HG02852 (cell line): ENCODE measurements at regions not wholly inside any gene's neighbourhood (a gene's known extent, or its start where the extent isn't known, plus 50 kb on each side); places are given as distances from the start of the nearest gene placed in this dataset.

Experiments
- ATAC-seq: cut with Tn5 transposase; IDR thresholded peaks from one replicate; pipeline ENCODE4 v1.9.1; 2021; ENCODE audit warnings: mild to moderate bottlenecking, moderate library complexity; ENCODE audit not compliant: unreplicated experiment

DNA sequence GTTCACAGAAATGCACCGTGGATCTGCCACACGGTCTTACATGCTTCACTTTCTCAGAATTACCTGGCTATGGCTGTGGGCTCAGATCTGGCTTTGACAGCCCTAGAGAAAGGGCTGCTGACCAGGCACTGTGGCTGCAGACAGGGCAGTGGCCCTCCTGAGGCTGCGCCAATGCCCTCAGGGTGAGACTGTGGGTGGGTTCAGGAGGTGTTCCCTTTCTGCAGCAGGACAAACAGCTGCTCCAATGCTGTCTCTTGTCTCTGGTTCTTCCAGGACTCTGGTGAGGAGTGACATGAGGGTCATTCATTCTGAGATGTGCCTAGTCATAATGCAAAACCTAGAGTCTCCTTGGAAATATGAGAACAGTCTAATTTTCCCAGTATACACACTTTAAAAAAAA, 90.5 kb upstream of the SMIM21 start:
- ATAC-seq: no peak

DNA sequence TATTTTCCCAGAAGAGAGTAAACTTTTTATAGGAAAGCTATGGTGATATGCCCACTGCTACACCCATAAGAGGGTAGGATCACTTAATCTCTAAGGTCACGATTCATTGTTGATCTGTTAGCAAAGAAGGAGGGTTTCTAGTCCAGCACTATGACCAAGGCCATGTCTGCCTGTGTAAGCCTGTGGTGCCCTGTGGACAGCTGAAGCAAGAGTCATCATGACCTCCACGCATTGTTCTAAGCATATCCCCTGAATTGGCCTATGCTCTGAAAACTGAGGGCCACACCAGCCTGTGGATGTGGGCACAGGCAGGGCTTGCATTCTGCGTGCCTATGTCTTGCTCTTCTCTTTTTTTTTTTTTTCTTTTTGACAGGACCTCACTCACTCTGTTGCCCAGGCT, 89.8 kb upstream of the SMIM21 start:
- ATAC-seq: no peak

DNA sequence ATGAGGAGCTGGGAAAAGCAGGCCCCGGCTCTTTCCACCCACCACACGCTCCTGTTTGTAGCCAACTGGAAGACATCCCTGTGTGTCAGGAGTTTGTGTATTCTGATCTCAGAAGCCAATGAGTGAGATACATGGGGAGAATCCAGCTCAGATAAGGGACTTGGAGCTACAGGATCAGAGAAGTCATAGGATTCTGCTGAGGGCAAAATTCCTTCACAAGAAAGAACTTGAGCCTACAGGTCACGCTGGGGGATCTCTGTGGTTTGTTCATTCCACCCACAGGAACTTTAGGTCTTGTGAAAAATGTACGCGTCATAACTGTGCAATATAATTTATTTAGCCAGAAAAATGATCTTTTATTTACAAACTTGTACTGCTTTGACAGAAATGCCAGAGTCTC, 80.1 kb upstream of the SMIM21 start:
- no peak for ATAC-seq

DNA sequence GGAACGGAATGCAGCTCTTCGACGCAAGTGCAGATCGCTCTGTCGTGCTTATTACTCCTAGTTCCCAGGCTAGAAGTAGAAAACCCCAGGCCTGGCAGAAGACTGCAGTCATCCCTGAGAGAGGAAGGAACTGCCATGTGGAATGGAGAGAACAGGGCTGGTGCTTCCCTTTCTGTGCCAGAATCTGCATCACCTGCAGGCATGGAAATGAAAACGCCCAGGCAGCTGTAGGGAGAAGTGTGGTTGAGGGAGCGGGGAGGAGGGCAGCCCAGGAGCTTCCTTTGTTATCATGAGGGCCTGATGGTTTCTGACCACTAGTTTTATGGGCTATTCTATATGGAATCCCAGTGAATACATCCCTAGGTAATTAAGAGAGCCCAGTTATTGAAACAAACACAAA, 79.4 kb upstream of the SMIM21 start:
- ATAC-seq: no peak

DNA sequence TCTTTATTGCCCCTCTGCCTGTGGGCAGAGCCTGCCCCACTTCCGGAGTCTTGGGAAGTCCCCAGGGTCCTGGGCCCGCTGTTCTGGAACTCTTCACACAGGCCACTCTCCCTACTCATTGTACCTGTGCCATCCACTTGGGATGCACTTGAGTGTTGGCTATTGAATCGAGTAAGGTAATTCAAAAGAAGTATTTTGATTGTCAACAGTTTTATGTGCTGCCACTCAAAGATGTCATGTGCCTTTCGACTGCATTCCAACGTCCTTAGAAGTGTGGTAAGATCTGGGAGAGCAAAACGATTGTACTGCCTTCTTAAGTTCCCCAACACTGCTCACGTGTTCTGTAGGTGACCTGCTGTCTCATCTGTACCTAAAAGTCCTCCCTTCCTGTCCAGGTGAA, 77.0 kb upstream of the SMIM21 start:
- no peak for ATAC-seq

DNA sequence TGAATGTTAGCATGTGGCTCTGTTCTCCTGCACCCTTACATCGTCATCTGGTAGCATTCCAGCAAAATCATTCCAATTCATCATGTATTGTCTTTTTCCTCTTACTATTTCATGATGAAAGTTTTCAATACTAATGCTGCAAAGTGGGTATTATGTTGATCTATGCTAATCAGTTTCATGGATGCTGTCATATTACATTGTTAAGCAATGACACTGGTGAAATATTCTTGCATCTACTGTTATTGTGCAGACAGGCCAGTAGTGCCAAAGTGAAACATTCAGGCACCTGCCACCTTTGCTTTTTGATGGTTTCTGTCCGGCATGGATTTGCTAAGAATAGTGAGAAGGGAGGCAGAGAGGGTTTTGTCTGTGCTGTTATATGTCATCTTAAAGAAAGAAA, 76.1 kb upstream of the SMIM21 start:
- no peak for ATAC-seq

DNA sequence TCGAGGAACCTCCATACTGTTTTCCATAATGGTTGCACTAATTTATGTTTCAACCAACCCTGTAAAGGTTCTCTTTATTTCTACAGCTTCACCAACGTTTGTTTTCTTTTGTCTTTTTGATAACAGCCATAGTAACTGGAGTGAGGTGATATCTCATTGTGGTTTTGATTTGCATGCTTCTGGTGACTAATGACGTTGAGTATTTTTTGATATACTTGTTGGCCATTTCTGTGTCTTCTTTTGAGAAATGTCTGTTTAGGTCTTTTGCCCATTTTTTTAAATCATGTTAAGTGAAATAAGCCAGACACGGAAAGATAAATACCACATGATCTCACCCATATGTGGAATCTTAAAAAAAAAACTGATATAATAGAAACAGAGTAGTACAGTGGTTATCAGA, 74.8 kb upstream of the SMIM21 start:
- no peak for ATAC-seq

DNA sequence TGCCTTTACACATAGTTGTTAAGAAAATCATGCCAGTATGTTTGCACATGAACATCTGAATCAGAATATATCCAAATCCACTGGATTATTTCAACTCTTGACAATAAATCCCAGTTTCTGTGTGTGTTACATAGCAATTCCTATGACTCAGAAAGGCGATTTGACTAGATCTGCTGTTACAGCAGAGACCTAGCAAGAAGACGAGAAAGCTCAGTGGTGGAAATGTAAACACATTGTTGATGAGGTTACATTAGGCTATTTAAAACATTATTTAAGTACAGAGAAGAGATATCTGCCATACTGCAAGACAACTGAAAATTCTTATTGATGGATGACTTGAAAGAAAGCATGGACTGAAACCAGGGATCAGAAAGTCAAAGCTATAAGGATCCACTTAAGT, 73.0 kb upstream of the SMIM21 start:
- no peak for ATAC-seq

DNA sequence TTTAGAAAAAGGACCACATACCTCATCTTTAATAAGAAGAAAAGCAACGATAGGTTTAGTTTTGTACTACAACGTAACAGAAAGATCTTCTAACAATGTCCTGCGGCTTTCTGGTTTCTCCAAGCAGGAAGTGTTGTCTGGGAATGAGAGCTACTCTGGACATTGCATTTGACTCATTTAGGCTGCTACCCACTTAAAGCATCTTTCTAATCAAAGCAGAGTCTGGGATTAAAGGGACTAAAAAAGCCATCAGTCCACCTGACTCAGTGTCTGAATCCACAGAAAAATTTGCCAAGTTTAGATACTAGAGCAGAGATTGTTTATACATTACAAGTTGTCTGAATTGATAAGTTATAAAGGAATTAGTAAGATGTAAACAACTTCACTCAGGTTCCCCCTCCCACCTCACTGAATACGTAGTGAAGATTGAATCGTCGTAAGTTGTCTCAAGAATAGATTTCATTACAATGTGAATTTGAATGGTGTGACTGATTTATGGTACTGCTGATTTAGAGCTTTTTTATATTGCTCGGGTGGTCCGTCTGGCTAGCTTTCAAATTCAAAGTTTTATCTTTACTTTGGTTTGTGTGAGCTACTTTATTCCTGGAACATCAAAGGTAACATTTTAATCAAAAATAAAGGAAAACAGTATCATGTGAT, 70.2 kb upstream of the SMIM21 start:
- no peak for ATAC-seq

DNA sequence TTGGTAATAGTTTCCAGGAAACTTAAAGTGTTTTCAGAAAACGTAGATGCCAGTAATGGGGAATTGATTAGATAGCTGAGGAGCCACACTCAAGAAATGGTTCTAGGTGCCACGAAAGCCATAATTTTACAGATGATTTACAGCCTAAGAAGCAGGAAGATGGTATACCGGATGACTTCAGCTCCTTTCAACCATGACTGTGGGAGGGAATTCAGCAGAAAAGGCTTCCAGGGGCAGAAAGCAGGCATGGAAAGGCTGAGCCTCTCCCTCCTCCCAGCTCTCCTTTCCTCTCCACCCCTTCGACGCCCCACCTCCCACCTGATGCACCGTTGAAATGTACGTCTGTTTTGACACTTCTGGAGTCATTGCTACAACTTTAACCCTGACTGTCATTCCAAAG, 68.6 kb upstream of the SMIM21 start:
- ATAC-seq: no peak

DNA sequence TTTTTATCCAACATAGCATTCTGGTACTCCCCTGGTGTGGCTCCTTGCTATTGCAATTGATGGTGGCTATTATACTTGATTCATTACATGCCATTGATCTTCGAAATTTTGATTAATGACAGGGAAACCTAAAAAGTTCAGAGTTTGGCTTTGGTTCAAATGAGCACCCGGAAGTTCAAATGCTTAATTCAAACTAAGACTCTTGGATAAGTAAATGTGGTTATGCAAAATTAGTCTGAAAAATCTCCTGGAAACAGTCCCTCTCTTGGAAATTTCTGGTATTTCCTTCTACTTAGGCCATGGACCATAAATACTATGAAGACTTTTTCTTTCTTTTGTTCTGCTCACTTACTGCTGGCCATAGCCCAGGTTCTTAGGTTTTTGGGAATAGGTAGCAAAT, 65.3 kb upstream of the SMIM21 start:
- no peak for ATAC-seq

DNA sequence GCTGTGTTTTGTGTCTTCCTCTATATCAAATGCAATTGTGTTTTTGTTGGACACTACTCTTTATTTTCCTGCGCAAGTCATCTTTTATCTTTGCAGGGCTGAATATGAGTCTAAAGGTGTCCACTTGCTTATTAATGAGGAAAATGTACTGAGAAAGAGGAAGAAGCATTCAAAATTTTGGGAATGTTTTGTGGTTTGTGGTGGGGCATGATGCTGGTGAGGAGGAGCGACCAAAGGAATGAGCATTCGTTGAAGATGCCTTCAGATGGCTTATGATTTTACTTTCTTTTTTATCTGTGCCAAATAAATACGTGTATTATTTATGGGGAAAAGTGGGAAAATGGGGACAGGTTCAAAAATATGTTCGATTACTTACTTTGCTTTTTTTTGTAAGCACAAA, 63.9 kb upstream of the SMIM21 start:
- no peak for ATAC-seq

DNA sequence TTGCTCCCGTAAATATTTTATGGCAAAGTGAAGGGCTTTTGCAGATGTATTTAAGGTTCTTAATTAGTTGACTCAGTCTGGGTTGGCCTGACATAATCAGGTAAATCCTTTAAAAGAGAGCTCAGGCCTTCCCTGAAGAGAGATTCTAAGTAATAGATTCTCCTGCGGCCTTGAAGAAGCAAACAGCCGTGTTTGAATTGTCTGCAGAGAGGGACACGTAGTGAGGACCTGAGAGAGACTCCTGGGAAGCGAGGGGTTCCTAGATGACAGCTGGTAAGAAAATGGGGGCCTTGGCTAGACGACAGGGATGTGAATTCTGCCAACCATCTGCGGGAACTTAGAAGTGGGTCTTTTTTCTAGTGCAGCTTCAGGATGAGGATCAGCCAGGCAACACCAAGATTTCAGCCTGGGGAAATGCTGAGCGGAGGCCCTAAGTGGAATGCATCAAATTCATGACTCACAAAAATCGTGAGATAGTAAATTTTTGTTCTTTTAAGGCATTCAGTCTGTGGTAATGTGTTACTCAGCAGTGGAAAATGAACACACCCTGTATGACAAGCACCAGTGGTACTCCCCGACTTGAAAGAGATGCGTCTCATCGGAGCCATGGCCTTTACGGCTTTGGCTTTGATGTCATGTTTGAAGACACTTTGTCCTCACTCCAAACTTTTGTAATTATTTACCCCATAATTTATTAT, 62.1 kb upstream of the SMIM21 start:
- no peak for ATAC-seq

DNA sequence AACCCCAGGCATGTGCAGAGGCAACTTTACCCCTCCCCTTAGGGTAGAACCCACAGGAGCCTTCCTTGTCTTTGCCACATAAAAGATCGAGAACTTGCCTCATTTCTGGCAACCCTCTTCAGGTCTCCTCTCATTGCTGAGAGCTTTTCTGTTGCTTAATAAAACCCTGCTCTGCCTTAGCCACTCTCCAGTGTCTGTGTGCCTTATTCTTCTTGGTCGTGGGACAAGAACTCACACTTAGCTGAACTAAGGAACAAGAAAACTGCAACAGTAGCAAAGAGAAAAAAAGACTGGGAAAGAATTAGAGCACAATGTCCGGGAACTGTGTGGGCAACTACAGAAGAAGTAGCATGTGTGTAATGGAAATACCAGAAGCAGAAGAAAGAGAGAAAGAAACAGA, 56.2 kb upstream of the SMIM21 start:
- ATAC-seq: no peak

DNA sequence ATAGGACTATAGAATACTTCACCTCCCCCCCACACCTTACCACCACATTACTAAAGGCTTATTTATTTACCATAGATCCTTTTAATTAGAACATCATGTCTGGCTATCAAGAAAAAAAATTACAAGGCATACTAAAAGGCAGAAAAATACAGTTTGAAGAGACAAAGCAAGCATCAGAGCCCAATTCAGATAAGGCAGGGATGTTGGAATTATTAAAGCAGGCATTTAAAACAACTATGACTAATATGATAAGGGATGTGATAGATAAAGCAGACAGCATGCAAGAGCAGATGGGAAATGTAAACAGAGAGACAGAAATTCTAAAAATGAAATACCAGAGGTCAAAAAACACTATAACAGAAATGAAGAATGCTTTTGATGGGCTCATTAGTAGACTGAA, 55.4 kb upstream of the SMIM21 start:
- no peak for ATAC-seq

DNA sequence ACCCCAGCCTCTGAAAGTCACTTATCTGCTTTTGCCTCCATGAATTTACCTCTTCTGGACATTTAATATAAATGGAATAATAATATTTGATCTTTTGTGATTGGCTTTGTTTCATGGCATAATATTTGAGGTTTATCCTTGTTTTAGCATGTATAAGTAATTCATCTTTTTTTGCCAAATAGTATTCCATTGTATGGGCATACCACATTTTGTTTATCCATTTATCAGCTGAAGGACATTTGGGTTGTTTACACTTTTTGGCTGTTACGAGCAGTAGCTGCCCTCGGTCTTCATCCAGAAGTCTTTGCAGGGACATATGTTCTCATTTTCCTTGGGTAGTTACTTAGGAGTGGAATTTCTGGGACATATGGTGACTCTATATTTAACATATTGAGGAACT, 53.0 kb upstream of the SMIM21 start:
- no peak for ATAC-seq

DNA sequence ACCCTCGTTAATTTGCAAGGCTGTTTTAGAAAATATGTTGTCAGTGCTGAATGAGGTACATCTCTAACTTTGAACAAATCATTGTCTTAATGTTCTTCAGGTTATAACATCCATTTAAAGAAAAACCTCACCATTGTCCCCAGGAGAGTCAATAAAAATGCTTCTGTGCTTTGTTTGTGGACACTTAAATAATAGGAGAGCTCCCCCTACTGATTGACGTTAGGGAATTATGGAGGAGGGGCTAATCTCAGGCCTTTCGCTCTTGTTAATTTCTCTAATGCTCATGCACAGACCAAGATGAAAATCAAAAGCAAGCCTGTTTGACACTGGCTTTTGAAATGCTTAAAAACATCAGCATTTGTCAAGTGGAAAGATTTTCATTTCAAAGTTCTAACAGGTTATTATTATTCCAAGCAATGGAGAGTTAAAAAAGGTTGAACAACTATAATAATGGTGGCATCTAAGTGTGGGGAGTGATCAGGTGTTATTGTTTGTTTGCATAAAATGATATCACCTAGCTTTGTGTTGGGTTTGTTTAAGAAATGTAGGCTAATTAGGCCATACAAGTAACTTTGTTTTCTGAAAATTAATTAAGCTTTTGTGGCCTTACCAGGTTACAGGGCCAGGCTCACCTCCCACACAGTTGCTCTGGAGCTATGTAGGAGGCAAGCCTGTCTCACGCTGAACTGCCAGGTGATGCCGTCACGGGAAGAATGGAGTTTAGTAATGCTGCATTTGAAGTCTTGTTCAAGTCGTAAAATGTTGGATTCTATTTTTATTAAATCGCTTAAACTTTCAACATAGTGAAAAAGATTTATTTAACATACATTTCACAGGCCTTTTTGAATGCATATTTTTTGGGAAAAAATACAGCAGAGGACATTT, 51.7 kb upstream of the SMIM21 start:
- ATAC-seq: peak; percentile 77

DNA sequence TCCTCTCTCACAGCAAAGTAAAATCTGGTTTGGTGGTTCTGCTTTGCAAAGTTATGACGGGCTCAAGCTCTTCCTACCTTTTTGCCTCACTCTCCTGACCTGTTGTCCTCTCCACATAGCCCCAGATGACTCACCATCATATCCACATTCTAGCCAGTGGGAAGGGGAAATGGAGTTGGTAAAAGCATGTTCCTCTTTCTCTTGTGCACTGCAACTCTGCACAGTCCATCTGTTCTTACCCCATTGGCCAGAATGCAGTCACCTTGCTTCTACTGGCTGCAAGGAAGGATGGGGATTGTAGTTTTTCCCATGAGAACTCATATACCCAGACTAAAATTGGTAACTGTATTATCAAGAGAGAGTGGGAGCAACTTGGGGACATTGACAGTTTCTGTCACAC, 50.4 kb upstream of the SMIM21 start:
- ATAC-seq: no peak
